ENCODE measurements at regions not wholly inside any gene's neighbourhood (a gene's known extent, or its start where the extent isn't known, plus 50 kb on each side); places are given as distances from the start of the nearest gene placed in this dataset.
"Not testable (repeated sequence)": the region's sequence is repeated elsewhere in the genome, so short reads cannot be mapped to it uniquely, and the experiment has no call there.

GRCh38 chr4:187390646-187391045 is 604.9 kb upstream of the ZFP42 start:
- TF ChIP-seq JUND (IDR thresholded peaks at IDR 0.05; ENCODE audit: low read depth) = no peak
- in situ Hi-C loops (cut with HindIII; ENCODE audit: low pct_unique_long_range_greater_than_20kb, low sequenced_read_pairs) = no loop called here
- DNase-seq (ENCODE audit: low read depth in 1 of 2, low spot score in 1 of 2) = no peak

GRCh38 chr4:187393531-187394344 is 601.8 kb upstream of the ZFP42 start:
- TF ChIP-seq JUND (IDR thresholded peaks at IDR 0.05; ENCODE audit: low read depth) = no peak
- no peak for DNase-seq (ENCODE audit: low read depth in 1 of 2, low spot score in 1 of 2)

GRCh38 chr4:187396106-187396505 is 599.5 kb upstream of the ZFP42 start:
- in situ Hi-C loops (cut with HindIII; ENCODE audit: low pct_unique_long_range_greater_than_20kb, low sequenced_read_pairs) = no loop called here
- DNase-seq (ENCODE audit: low read depth in 1 of 2, low spot score in 1 of 2) = no peak
- no peak for TF ChIP-seq JUND (IDR thresholded peaks at IDR 0.05; ENCODE audit: low read depth)

More at GRCh38 chr4:187393531-187394344, 601.8 kb upstream of the ZFP42 start:
- in situ Hi-C loops (cut with HindIII; ENCODE audit: low pct_unique_long_range_greater_than_20kb, low sequenced_read_pairs) = no loop called here

GRCh38 chr4:187408447-187408846 is 587.1 kb upstream of the ZFP42 start:
- DNase-seq (ENCODE audit: low read depth in 1 of 2, low spot score in 1 of 2); in situ Hi-C loops (cut with HindIII; ENCODE audit: low pct_unique_long_range_greater_than_20kb, low sequenced_read_pairs): not testable (repeated sequence)

GRCh38 chr4:187413564-187414358 is 581.8 kb upstream of the ZFP42 start:
- DNase-seq (ENCODE audit: low read depth in 1 of 2, low spot score in 1 of 2) = no peak
- TF ChIP-seq JUND (IDR thresholded peaks at IDR 0.05; ENCODE audit: low read depth) = no peak; the same call in 1 of the 2 replicates
- in situ Hi-C loops (cut with HindIII; ENCODE audit: low pct_unique_long_range_greater_than_20kb, low sequenced_read_pairs) = no loop called here

GRCh38 chr4:187414716-187415115 is 580.9 kb upstream of the ZFP42 start:
- TF ChIP-seq JUND (IDR thresholded peaks at IDR 0.05; ENCODE audit: low read depth) = no peak
- in situ Hi-C loops (cut with HindIII; ENCODE audit: low pct_unique_long_range_greater_than_20kb, low sequenced_read_pairs) = no loop called here
- no peak for DNase-seq (ENCODE audit: low read depth in 1 of 2, low spot score in 1 of 2)

GRCh38 chr4:187415231-187415630 is 580.3 kb upstream of the ZFP42 start:
- DNase-seq (ENCODE audit: low read depth in 1 of 2, low spot score in 1 of 2) = no peak
- TF ChIP-seq JUND (IDR thresholded peaks at IDR 0.05; ENCODE audit: low read depth) = no peak
- in situ Hi-C loops (cut with HindIII; ENCODE audit: low pct_unique_long_range_greater_than_20kb, low sequenced_read_pairs) = no loop called here

GRCh38 chr4:187416216-187416615 is 579.4 kb upstream of the ZFP42 start:
- TF ChIP-seq JUND (IDR thresholded peaks at IDR 0.05; ENCODE audit: low read depth) = no peak
- in situ Hi-C loops (cut with HindIII; ENCODE audit: low pct_unique_long_range_greater_than_20kb, low sequenced_read_pairs) = no loop called here
- DNase-seq (ENCODE audit: low read depth in 1 of 2, low spot score in 1 of 2) = no peak

- in situ Hi-C loops (cut with HindIII; ENCODE audit: low pct_unique_long_range_greater_than_20kb, low sequenced_read_pairs) = no loop called here
- DNase-seq (ENCODE audit: low read depth in 1 of 2, low spot score in 1 of 2) = peak; percentile 18 to 57
- no peak for TF ChIP-seq JUND (IDR thresholded peaks at IDR 0.05; ENCODE audit: low read depth)
Observed at GRCh38 chr4:187417721-187418120, 577.9 kb upstream of the ZFP42 start.

GRCh38 chr4:187422655-187423054 is 572.9 kb upstream of the ZFP42 start:
- in situ Hi-C loops (cut with HindIII; ENCODE audit: low pct_unique_long_range_greater_than_20kb, low sequenced_read_pairs) = no loop called here
- no peak for DNase-seq (ENCODE audit: low read depth in 1 of 2, low spot score in 1 of 2)
- no peak for TF ChIP-seq JUND (IDR thresholded peaks at IDR 0.05; ENCODE audit: low read depth)

GRCh38 chr4:187424636-187425035 is 570.9 kb upstream of the ZFP42 start:
- DNase-seq (ENCODE audit: low read depth in 1 of 2, low spot score in 1 of 2) = no peak
- in situ Hi-C loops (cut with HindIII; ENCODE audit: low pct_unique_long_range_greater_than_20kb, low sequenced_read_pairs) = no loop called here

GRCh38 chr4:187426511-187426910 is 569.1 kb upstream of the ZFP42 start:
- in situ Hi-C loops (cut with HindIII; ENCODE audit: low pct_unique_long_range_greater_than_20kb, low sequenced_read_pairs) = no loop called here
- DNase-seq (ENCODE audit: low read depth in 1 of 2, low spot score in 1 of 2) = no peak
- TF ChIP-seq JUND (IDR thresholded peaks at IDR 0.05; ENCODE audit: low read depth) = no peak

More at GRCh38 chr4:187424636-187425035, 570.9 kb upstream of the ZFP42 start:
- no peak for TF ChIP-seq JUND (IDR thresholded peaks at IDR 0.05; ENCODE audit: low read depth)

GRCh38 chr4:187432310-187432709 is 563.3 kb upstream of the ZFP42 start:
- no peak for TF ChIP-seq JUND (IDR thresholded peaks at IDR 0.05; ENCODE audit: low read depth)
- no peak for DNase-seq (ENCODE audit: low read depth in 1 of 2, low spot score in 1 of 2)
- in situ Hi-C loops (cut with HindIII; ENCODE audit: low pct_unique_long_range_greater_than_20kb, low sequenced_read_pairs) = no loop called here
